SK-N-SH treated with all-trans-retinoic acid at 6 μM for 48 hours (cell line): ENCODE measurements at regions not wholly inside any gene's neighbourhood (a gene's known extent, or its start where the extent isn't known, plus 50 kb on each side); places are given as distances from the start of the nearest gene placed in this dataset.
A peak's percentile ranks its signal among the peaks of the same experiment; 100 is the strongest.

ENCODE experiments used
- ATAC-seq: fragments of 200-7000 bp; cut with Tn5 transposase; 3 replicates; pipeline ENCODE4 v1.9.1; 2020; ENCODE audit warnings: mild to moderate bottlenecking, moderate library complexity
- ARNTL ChIP-seq: fragments of 450-650 bp; formaldehyde crosslinking; IDR thresholded peaks from 2 replicates; pipeline ENCODE4 v1.5.0; 2020; ENCODE audit warnings: low read depth, mild to moderate bottlenecking, moderate library complexity, borderline replicate concordance
- BACH2 ChIP-seq: fragments of 250-450 bp; sonication (Bioruptor Pico); IDR thresholded peaks from 2 replicates; pipeline ENCODE4 v1.9.0; 2021; ENCODE audit warnings: mild to moderate bottlenecking, borderline replicate concordance
- CREB5 ChIP-seq: fragments of 250-450 bp; sonication (Bioruptor Pico); IDR thresholded peaks from 2 replicates; pipeline ENCODE4 v1.5.1; 2020; ENCODE audit warnings: low read depth, mild to moderate bottlenecking, moderate library complexity
- CSDC2 ChIP-seq: fragments of 250-450 bp; sonication (Bioruptor Pico); IDR thresholded peaks from 2 replicates; pipeline ENCODE4 v1.5.0; 2020; ENCODE audit warnings: mild to moderate bottlenecking, moderate library complexity
- CSRNP3 ChIP-seq: fragments of 250-450 bp; sonication (Bioruptor Pico); IDR thresholded peaks from 2 replicates; pipeline ENCODE4 v1.5.1; 2021; ENCODE audit warnings: mild to moderate bottlenecking, moderate library complexity
- ESRRG ChIP-seq: fragments of 250-450 bp; sonication (Bioruptor Pico); IDR thresholded peaks from 2 replicates; pipeline ENCODE4 v1.6.1; 2021; ENCODE audit warnings: mild to moderate bottlenecking
- GLIS3 ChIP-seq: fragments of 250-450 bp; sonication (Bioruptor Pico); IDR thresholded peaks from 2 replicates; pipeline ENCODE4 v1.5.0; 2020; ENCODE audit warnings: mild to moderate bottlenecking, moderate library complexity
- ISL1 ChIP-seq: fragments of 250-450 bp; sonication (Bioruptor Pico); IDR thresholded peaks from 2 replicates; pipeline ENCODE4 v2.1.2; 2022; ENCODE audit warnings: mild to moderate bottlenecking, moderate library complexity
- OSR1 ChIP-seq: fragments of 250-450 bp; sonication (Bioruptor Pico); IDR thresholded peaks from 2 replicates; pipeline ENCODE4 v1.8.0; 2022; ENCODE audit warnings: moderate library complexity, mild to moderate bottlenecking, inconsistent platforms
- PATZ1 ChIP-seq: fragments of 250-450 bp; sonication (Bioruptor Pico); IDR thresholded peaks from 2 replicates; pipeline ENCODE4 v1.8.0; 2020; ENCODE audit warnings: mild to moderate bottlenecking, moderate library complexity, borderline replicate concordance
- POU6F1 ChIP-seq: fragments of 250-450 bp; sonication (Bioruptor Pico); IDR thresholded peaks from 2 replicates; pipeline ENCODE4 v1.8.0; 2021; ENCODE audit warnings: low read depth, mild to moderate bottlenecking, moderate library complexity, borderline replicate concordance
- PPARA ChIP-seq: fragments of 250-450 bp; sonication (Bioruptor Pico); IDR thresholded peaks from 2 replicates; pipeline ENCODE4 v1.5.0; 2020; ENCODE audit warnings: mild to moderate bottlenecking, borderline replicate concordance
- RARB ChIP-seq: fragments of 250-450 bp; sonication (Bioruptor Pico); IDR thresholded peaks from 2 replicates; pipeline ENCODE4 v1.8.0; 2021; ENCODE audit warnings: mild to moderate bottlenecking, moderate library complexity
- SNAI2 ChIP-seq: fragments of 250-450 bp; sonication (Bioruptor Pico); IDR thresholded peaks from 2 replicates; pipeline ENCODE4 v1.5.0; 2020; ENCODE audit warnings: mild to moderate bottlenecking, moderate library complexity
- TCF4 ChIP-seq: fragments of 250-450 bp; sonication (Bioruptor Pico); IDR thresholded peaks from 2 replicates; pipeline ENCODE4 v1.8.0; 2021; ENCODE audit warnings: mild to moderate bottlenecking, moderate library complexity, borderline replicate concordance
- TOX ChIP-seq: fragments of 250-450 bp; sonication (Bioruptor Pico); IDR thresholded peaks from 2 replicates; pipeline ENCODE4 v1.8.0; 2021; ENCODE audit warnings: mild to moderate bottlenecking, moderate library complexity, borderline replicate concordance
- TSHZ2 ChIP-seq: fragments of 250-450 bp; sonication (Bioruptor Pico); IDR thresholded peaks from 2 replicates; pipeline ENCODE4 v1.5.0; 2020; ENCODE audit warnings: mild to moderate bottlenecking, moderate library complexity
- ZC3H10 ChIP-seq: fragments of 250-450 bp; sonication (Bioruptor Pico); IDR thresholded peaks from 2 replicates; pipeline ENCODE4 v1.5.1; 2021; ENCODE audit warnings: mild to moderate bottlenecking, moderate library complexity
- ZFP3 ChIP-seq: fragments of 250-450 bp; sonication (Bioruptor Pico); IDR thresholded peaks from 2 replicates; pipeline ENCODE4 v1.5.0; 2020; ENCODE audit warnings: mild to moderate bottlenecking, moderate library complexity
- ZFP30 ChIP-seq: fragments of 450-650 bp; formaldehyde crosslinking; IDR thresholded peaks from 2 replicates; pipeline ENCODE4 v1.5.0; 2022; ENCODE audit warnings: mild to moderate bottlenecking, moderate library complexity
- ZNF70 ChIP-seq: fragments of 450-650 bp; formaldehyde crosslinking; IDR thresholded peaks from 2 replicates; pipeline ENCODE4 v1.5.0; 2020; ENCODE audit warnings: mild to moderate bottlenecking, moderate library complexity
- ZNF8 ChIP-seq: fragments of 450-650 bp; formaldehyde crosslinking; IDR thresholded peaks from 2 replicates; pipeline ENCODE4 v1.5.0; 2020; ENCODE audit warnings: mild to moderate bottlenecking, moderate library complexity

GRCh38 chr10:113362645-113363091 is 190.2 kb upstream of the HABP2 start:
- no peak for TF ChIP-seq TCF4
- no peak for TF ChIP-seq OSR1 (CRISPR knock-in tag)
- no peak for TF ChIP-seq ESRRG (CRISPR knock-in tag)
- TF ChIP-seq RARB (CRISPR knock-in tag), result no peak
- no peak for TF ChIP-seq CSRNP3 (CRISPR knock-in tag)
- TF ChIP-seq ZNF70 (CRISPR knock-in tag), result no peak
- TF ChIP-seq CSDC2 (CRISPR knock-in tag), result no peak
- TF ChIP-seq ZC3H10 (CRISPR knock-in tag), result no peak
- no peak for TF ChIP-seq GLIS3 (CRISPR knock-in tag)
- no peak for TF ChIP-seq PATZ1 (CRISPR knock-in tag)
- TF ChIP-seq ARNTL, result no peak
- TF ChIP-seq PPARA (CRISPR knock-in tag), result no peak
- no peak for TF ChIP-seq CREB5 (CRISPR knock-in tag)
- no peak for ATAC-seq

GRCh38 chr10:113364227-113364626 is 188.6 kb upstream of the HABP2 start:
- no peak for TF ChIP-seq ZC3H10 (CRISPR knock-in tag)
- no peak for ATAC-seq

- TF ChIP-seq CREB5 (CRISPR knock-in tag) (no peak), POU6F1 (CRISPR knock-in tag) (no peak), TCF4 (peak; percentile 21; the same call in 1 of the 2 replicates)
- TF ChIP-seq, all 23 proteins: peak for 1
- no peak for ATAC-seq
Measured at GRCh38 chr10:113368666-113369364, 184.0 kb upstream of the HABP2 start.

GRCh38 chr10:113369365-113369694 is 183.5 kb upstream of the HABP2 start:
- no peak for ATAC-seq
- no peak for TF ChIP-seq ZFP30 (CRISPR knock-in tag)
- no peak for TF ChIP-seq POU6F1 (CRISPR knock-in tag)
- TF ChIP-seq PPARA (CRISPR knock-in tag), result no peak
- TF ChIP-seq ZC3H10 (CRISPR knock-in tag), result no peak
- TF ChIP-seq GLIS3 (CRISPR knock-in tag), result no peak
- TF ChIP-seq PATZ1 (CRISPR knock-in tag), result no peak
- no peak for TF ChIP-seq ESRRG (CRISPR knock-in tag)
- TF ChIP-seq ZNF8 (CRISPR knock-in tag), result no peak
- no peak for TF ChIP-seq TSHZ2 (CRISPR knock-in tag)
- TF ChIP-seq ZFP3 (CRISPR knock-in tag), result no peak
- TF ChIP-seq TOX (CRISPR knock-in tag), result no peak
- no peak for TF ChIP-seq SNAI2 (CRISPR knock-in tag)
- TF ChIP-seq ISL1 (CRISPR knock-in tag), result no peak
- TF ChIP-seq BACH2, result no peak
- TF ChIP-seq TCF4, result no peak
